HepG2 (cell line): ENCODE measurements at regions not wholly inside any gene's neighbourhood (a gene's known extent, or its start where the extent isn't known, plus 50 kb on each side); places are given as distances from the start of the nearest gene placed in this dataset.
"Not testable (repeated sequence)": the region's sequence is repeated elsewhere in the genome, so short reads cannot be mapped to it uniquely, and the experiment has no call there.

Experiments
- ARHGAP35 ChIP-seq: sonication (generic); formaldehyde crosslinking; IDR thresholded peaks from 2 replicates; pipeline ENCODE4 v1.9.0; 2022; ENCODE audit warnings: mild to moderate bottlenecking, inconsistent platforms, moderate library complexity, missing genetic modification reagents, borderline replicate concordance
- ATAD3A ChIP-seq: sonication (generic); formaldehyde crosslinking; IDR thresholded peaks from 2 replicates; pipeline ENCODE4 v1.4.0; 2020; ENCODE audit warnings: missing genetic modification reagents
- KDM2A ChIP-seq: sonication (generic); formaldehyde crosslinking; IDR thresholded peaks from 2 replicates; pipeline ENCODE4 v1.4.0; 2020; ENCODE audit warnings: low read depth, missing genetic modification reagents, borderline replicate concordance
- KLF15 ChIP-seq: sonication (generic); formaldehyde crosslinking; IDR thresholded peaks from 2 replicates; pipeline ENCODE4 v1.8.1; 2023; ENCODE audit warnings: borderline replicate concordance, mild to moderate bottlenecking, inconsistent platforms, missing genetic modification reagents, mixed read lengths
- MED13 ChIP-seq: sonication (generic); formaldehyde crosslinking; IDR thresholded peaks from 2 replicates; pipeline ENCODE4 v1.5.0; 2020; ENCODE audit warnings: missing genetic modification reagents
- MEIS2 ChIP-seq: sonication (generic); formaldehyde crosslinking; IDR thresholded peaks from 2 replicates; pipeline ENCODE4 v1.9.0; 2021; ENCODE audit warnings: mild to moderate bottlenecking, missing genetic modification reagents
- MIER2 ChIP-seq: IDR thresholded peaks from 2 replicates; pipeline ENCODE4 v1.6.1; 2016; ENCODE audit warnings: missing biosample characterization, missing genetic modification reagents
- PRDM10 ChIP-seq: sonication (generic); formaldehyde crosslinking; IDR thresholded peaks from 2 replicates; pipeline ENCODE4 v1.4.0; 2020; ENCODE audit warnings: low read depth, missing genetic modification reagents
- SOX13 ChIP-seq, 3 experiments: fragments of 450-650 bp in 1 of 3; sonication (generic) in 1 of 3; formaldehyde crosslinking in 1 of 3; IDR thresholded peaks in 2 of 3; conservative IDR thresholded peaks in 1 of 3; 2 replicates each; pipeline versions ENCODE4 v1.5.0 to v1.6.1; 2016 to 2020; ENCODE audit warnings: antibody characterized with exemption in 1 of 3, mild to moderate bottlenecking in 1 of 3, missing compliant biosample characterization in 1 of 3, missing genetic modification reagents in 1 of 3, moderate library complexity in 1 of 3
- TEAD2 ChIP-seq: sonication (generic); formaldehyde crosslinking; IDR thresholded peaks from 2 replicates; pipeline ENCODE4 v1.9.0; 2021; ENCODE audit warnings: missing genetic modification reagents
- ZFAT ChIP-seq: sonication (generic); formaldehyde crosslinking; conservative IDR thresholded peaks from 2 replicates; pipeline ENCODE4 v1.8.1; 2023; ENCODE audit warnings: missing genetic modification reagents, inconsistent platforms
- ZFP90 ChIP-seq: sonication (generic); formaldehyde crosslinking; IDR thresholded peaks from 2 replicates; pipeline ENCODE4 v1.8.0; 2022; ENCODE audit warnings: missing genetic modification reagents, mild to moderate bottlenecking, inconsistent platforms, borderline replicate concordance
- ZNF331 ChIP-seq: sonication (generic); formaldehyde crosslinking; IDR thresholded peaks from 2 replicates; pipeline ENCODE4 v1.4.0; 2020; ENCODE audit warnings: missing genetic modification reagents
- ZNF557 ChIP-seq: sonication (generic); formaldehyde crosslinking; IDR thresholded peaks from 2 replicates; pipeline ENCODE4 v1.4.0; 2020; ENCODE audit warnings: missing genetic modification reagents
- ZNF614 ChIP-seq: IDR thresholded peaks from 2 replicates; pipeline ENCODE4 v1.6.1; 2018; ENCODE audit warnings: missing biosample characterization, missing genetic modification reagents, inconsistent platforms, borderline replicate concordance
- ZNF629 ChIP-seq: sonication (generic); formaldehyde crosslinking; conservative IDR thresholded peaks from 2 replicates; pipeline ENCODE4 v1.5.0; 2020; ENCODE audit warnings: missing genetic modification reagents
- ZNF704 ChIP-seq: sonication (generic); formaldehyde crosslinking; IDR thresholded peaks from 2 replicates; pipeline ENCODE4 v1.8.1; 2023; ENCODE audit warnings: mild to moderate bottlenecking, inconsistent platforms, moderate library complexity, missing genetic modification reagents, borderline replicate concordance
- ZSCAN20 ChIP-seq: sonication (generic); formaldehyde crosslinking; IDR thresholded peaks from 2 replicates; pipeline ENCODE4 v1.4.0; 2020; ENCODE audit warnings: missing genetic modification reagents, mild to moderate bottlenecking, borderline replicate concordance
- TF ChIP-seq, protein P1 (sequence below): sonication (generic); formaldehyde crosslinking; IDR thresholded peaks from 2 replicates; pipeline ENCODE4 v1.4.0; 2020; ENCODE audit warnings: missing genetic modification reagents
- TF ChIP-seq, protein P2 (sequence below): sonication (generic); formaldehyde crosslinking; IDR thresholded peaks from 2 replicates; pipeline ENCODE4 v1.8.1; 2023; ENCODE audit warnings: missing genetic modification reagents, inconsistent platforms, borderline replicate concordance

- TF ChIP-seq ZNF704 (CRISPR knock-in tag) (peak; percentile 99), ZSCAN20 (CRISPR knock-in tag) (peak; percentile 91; the same call in 1 of the 2 replicates), MIER2 (CRISPR knock-in tag) (peak; percentile 98), ZNF614 (CRISPR knock-in tag) (0 out of 2 replicates have a peak, but pooled peaks have one; percentile 39), PRDM10 (CRISPR knock-in tag) (0 out of 2 replicates have a peak, but pooled peaks have one; percentile 46), MED13 (CRISPR knock-in tag) (peak; percentile 93), ZFP90 (CRISPR knock-in tag) (peak; percentile 91; the same call in 1 of the 2 replicates), ATAD3A (CRISPR knock-in tag) (0 out of 2 replicates have a peak, but pooled peaks have one; percentile 59), SOX13 (CRISPR knock-in tag; conservative IDR thresholded peaks at IDR 0.05 in 1 of 2, IDR thresholded peaks at IDR 0.05 in 1 of 2) (0 out of 4 replicates have a peak, but pooled peaks of 1 of the 2 experiments have one; percentile 27), ZNF331 (CRISPR knock-in tag) (peak; percentile 75), ZNF629 (0 out of 2 replicates have a peak, but pooled peaks have one; percentile 21), ARHGAP35 (peak; percentile 99), ZFAT (CRISPR knock-in tag) (peak; percentile 79; the same call in 1 of the 2 replicates), MEIS2 (CRISPR knock-in tag) (peak; percentile 88), ZNF557 (peak; percentile 86; the same call in 1 of the 2 replicates), KLF15 (CRISPR knock-in tag) (peak; percentile 94; the same call in 1 of the 2 replicates), KDM2A (peak; percentile 71; the same call in 1 of the 2 replicates), TEAD2 (CRISPR knock-in tag) (peak; percentile 73; the same call in 1 of the 2 replicates)
- TF ChIP-seq, protein P1, sequence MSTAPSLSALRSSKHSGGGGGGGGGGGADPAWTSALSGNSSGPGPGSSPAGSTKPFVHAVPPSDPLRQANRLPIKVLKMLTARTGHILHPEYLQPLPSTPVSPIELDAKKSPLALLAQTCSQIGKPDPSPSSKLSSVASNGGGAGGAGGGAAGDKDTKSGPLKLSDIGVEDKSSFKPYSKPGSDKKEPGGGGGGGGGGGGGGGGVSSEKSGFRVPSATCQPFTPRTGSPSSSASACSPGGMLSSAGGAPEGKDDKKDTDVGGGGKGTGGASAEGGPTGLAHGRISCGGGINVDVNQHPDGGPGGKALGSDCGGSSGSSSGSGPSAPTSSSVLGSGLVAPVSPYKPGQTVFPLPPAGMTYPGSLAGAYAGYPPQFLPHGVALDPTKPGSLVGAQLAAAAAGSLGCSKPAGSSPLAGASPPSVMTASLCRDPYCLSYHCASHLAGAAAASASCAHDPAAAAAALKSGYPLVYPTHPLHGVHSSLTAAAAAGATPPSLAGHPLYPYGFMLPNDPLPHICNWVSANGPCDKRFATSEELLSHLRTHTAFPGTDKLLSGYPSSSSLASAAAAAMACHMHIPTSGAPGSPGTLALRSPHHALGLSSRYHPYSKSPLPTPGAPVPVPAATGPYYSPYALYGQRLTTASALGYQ (CRISPR knock-in tag), result peak; percentile 74
- TF ChIP-seq, protein P2, sequence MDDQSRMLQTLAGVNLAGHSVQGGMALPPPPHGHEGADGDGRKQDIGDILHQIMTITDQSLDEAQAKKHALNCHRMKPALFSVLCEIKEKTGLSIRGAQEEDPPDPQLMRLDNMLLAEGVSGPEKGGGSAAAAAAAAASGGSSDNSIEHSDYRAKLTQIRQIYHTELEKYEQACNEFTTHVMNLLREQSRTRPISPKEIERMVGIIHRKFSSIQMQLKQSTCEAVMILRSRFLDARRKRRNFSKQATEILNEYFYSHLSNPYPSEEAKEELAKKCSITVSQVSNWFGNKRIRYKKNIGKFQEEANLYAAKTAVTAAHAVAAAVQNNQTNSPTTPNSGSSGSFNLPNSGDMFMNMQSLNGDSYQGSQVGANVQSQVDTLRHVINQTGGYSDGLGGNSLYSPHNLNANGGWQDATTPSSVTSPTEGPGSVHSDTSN, result peak; percentile 77
- not testable (repeated sequence) for TF ChIP-seq SOX13 (IDR thresholded peaks at IDR 0.05)
These were observed 72.2 kb downstream of the PCMTD2 start (continued) for GRCh38 chr20:64327550-64328317.
